ENCODE measurements at regions not wholly inside any gene's neighbourhood (a gene's known extent, or its start where the extent isn't known, plus 50 kb on each side); places are given as distances from the start of the nearest gene placed in this dataset.

GRCh38 chr13:70736622-70737317 is 628.5 kb upstream of the KLHL1 start:
- TF ChIP-seq EZH2 (IDR thresholded peaks at IDR 0.05; ENCODE audit: low read length, unreplicated experiment) (no peak), CTCF (conservative IDR thresholded peaks at IDR 0.05; ENCODE audit: low read depth, low read length) (no peak), EZH2phosphoT487 (IDR thresholded peaks at IDR 0.05; ENCODE audit: borderline replicate concordance, low read length) (no peak)
